ENCODE measurements at regions not wholly inside any gene's neighbourhood (a gene's known extent, or its start where the extent isn't known, plus 50 kb on each side); places are given as distances from the start of the nearest gene placed in this dataset.

DNA sequence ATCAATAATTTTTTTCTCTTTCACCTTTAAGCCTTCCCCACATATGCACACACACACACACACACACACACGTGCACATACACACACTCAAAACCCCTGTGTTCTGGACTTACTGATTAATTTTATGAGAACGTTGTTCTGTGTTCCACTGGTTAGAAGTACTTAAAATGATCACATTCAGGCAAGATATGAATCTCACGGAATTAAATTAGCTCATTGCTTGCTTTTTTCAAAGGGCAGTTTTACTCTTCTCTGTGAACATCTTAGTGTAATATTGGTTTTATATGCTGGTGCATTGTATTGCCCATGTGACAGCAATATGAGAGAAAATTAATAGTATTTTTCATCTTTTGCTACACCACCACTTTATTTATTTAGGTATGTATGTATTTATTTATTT, 377.3 kb upstream of the RBFOX1 start:
- TF ChIP-seq, protein P1, sequence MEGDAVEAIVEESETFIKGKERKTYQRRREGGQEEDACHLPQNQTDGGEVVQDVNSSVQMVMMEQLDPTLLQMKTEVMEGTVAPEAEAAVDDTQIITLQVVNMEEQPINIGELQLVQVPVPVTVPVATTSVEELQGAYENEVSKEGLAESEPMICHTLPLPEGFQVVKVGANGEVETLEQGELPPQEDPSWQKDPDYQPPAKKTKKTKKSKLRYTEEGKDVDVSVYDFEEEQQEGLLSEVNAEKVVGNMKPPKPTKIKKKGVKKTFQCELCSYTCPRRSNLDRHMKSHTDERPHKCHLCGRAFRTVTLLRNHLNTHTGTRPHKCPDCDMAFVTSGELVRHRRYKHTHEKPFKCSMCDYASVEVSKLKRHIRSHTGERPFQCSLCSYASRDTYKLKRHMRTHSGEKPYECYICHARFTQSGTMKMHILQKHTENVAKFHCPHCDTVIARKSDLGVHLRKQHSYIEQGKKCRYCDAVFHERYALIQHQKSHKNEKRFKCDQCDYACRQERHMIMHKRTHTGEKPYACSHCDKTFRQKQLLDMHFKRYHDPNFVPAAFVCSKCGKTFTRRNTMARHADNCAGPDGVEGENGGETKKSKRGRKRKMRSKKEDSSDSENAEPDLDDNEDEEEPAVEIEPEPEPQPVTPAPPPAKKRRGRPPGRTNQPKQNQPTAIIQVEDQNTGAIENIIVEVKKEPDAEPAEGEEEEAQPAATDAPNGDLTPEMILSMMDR (IDR thresholded peaks at IDR 0.05; ENCODE audit: low read depth, low read length, poor library complexity, severe bottlenecking), result no peak
- no peak for TF ChIP-seq EZH2phosphoT487 (IDR thresholded peaks at IDR 0.05; ENCODE audit: borderline replicate concordance, low read length)
